IMR-90 (cell line): ENCODE measurements at regions not wholly inside any gene's neighbourhood (a gene's known extent, or its start where the extent isn't known, plus 50 kb on each side); places are given as distances from the start of the nearest gene placed in this dataset.

Experiments used
- ATAC-seq: fragments of 200-7000 bp; cut with Tn5 transposase; 2 replicates; pipeline ENCODE4 v1.9.1; 2020; ENCODE audit warnings: low read depth, mild to moderate bottlenecking, moderate library complexity
- BruUV-seq: library from RNA; stranded (reverse); fragments of 400-500 nt; replicated peaks from 2 replicates; lab custom pipeline; 2021; lab: Mats Ljungman, UMichigan
- CTCF ChIA-PET: fragments of 300-600 bp; formaldehyde crosslinking; extraction: SDS; loops from one replicate; lab custom pipeline; 2021; ENCODE audit warnings: antibody characterized with exemption; lab: Yijun Ruan, JAX
- POLR2A ChIA-PET: fragments of 300-600 bp; sonication (Branson Sonifier 250); formaldehyde crosslinking; loops from one replicate; lab custom pipeline; 2022; ENCODE audit warnings: antibody characterized with exemption; ENCODE audit not compliant: unreplicated experiment; lab: Charles Lee
- DNase-seq: peaks from one replicate; pipeline ENCODE4 v3.0.0; 2013
- H2AFZ ChIP-seq: replicated peaks from 2 replicates; pipeline ENCODE3; 2013; ENCODE audit warnings: low read length, mild to moderate bottlenecking; ENCODE audit not compliant: poor library complexity
- H2AK5ac ChIP-seq: 2 replicates; pipeline ENCODE4 v1.6.1; 2013; ENCODE audit warnings: low read depth, low read length, inconsistent platforms
- H2AK9ac ChIP-seq: replicated peaks from 2 replicates; pipeline ENCODE3; 2013; ENCODE audit warnings: mild to moderate bottlenecking, low read depth, low read length, moderate library complexity; ENCODE audit not compliant: poor library complexity
- H2BK120ac ChIP-seq: 2 replicates; pipeline ENCODE4 v1.6.1; 2013; ENCODE audit warnings: low read depth, low read length, inconsistent platforms
- H2BK15ac ChIP-seq: 3 replicates; pipeline ENCODE4 v1.6.1; 2013; ENCODE audit warnings: low read depth, low read length, inconsistent platforms
- H2BK20ac ChIP-seq: 2 replicates; pipeline ENCODE4 v1.6.1; 2013; ENCODE audit warnings: low read depth, mild to moderate bottlenecking, inconsistent platforms, low read length, moderate library complexity
- H2BK5ac ChIP-seq: 2 replicates; pipeline ENCODE4 v1.6.1; 2013; ENCODE audit warnings: mild to moderate bottlenecking, low read depth, low read length, inconsistent platforms; ENCODE audit not compliant: poor library complexity, severe bottlenecking
- H3K14ac ChIP-seq: replicated peaks from 2 replicates; pipeline ENCODE4 v1.6.1; 2013; ENCODE audit warnings: low read depth, low read length, inconsistent platforms
- H3K18ac ChIP-seq: 2 replicates; pipeline ENCODE4 v1.6.1; 2013; ENCODE audit warnings: low read depth, low read length, control low read depth
- H3K23ac ChIP-seq: 2 replicates; pipeline ENCODE4 v1.6.1; 2013; ENCODE audit warnings: low read depth, low read length, inconsistent platforms
- H3K27ac ChIP-seq: 2 replicates; pipeline ENCODE4 v1.5.1; 2013; ENCODE audit warnings: mild to moderate bottlenecking, control low read depth, low read length; ENCODE audit not compliant: insufficient read depth
- H3K27me3 ChIP-seq: 2 replicates; pipeline ENCODE4 v1.6.1; 2013; ENCODE audit warnings: low read length; ENCODE audit not compliant: control insufficient read depth, insufficient read depth
- H3K36me3 ChIP-seq: 2 replicates; pipeline ENCODE4 v1.6.1; 2013; ENCODE audit warnings: low read length, mixed read lengths; ENCODE audit not compliant: control insufficient read depth, insufficient read depth
- H3K4ac ChIP-seq: 2 replicates; pipeline ENCODE4 v1.6.1; 2013; ENCODE audit warnings: low read depth, low read length, inconsistent platforms
- H3K4me1 ChIP-seq: 2 replicates; pipeline ENCODE4 v1.6.1; 2013; ENCODE audit warnings: low read length, mixed read lengths; ENCODE audit not compliant: control insufficient read depth, insufficient read depth
- H3K4me2 ChIP-seq: 2 replicates; pipeline ENCODE4 v1.6.1; 2013; ENCODE audit warnings: low read depth, mild to moderate bottlenecking, control low read depth, low read length, moderate library complexity
- H3K4me3 ChIP-seq: 2 replicates; pipeline ENCODE4 v1.5.1; 2013; ENCODE audit warnings: low read depth, mild to moderate bottlenecking, control low read depth, low read length, moderate library complexity; ENCODE audit not compliant: insufficient read depth
- H3K56ac ChIP-seq: 2 replicates; pipeline ENCODE4 v1.6.1; 2013; ENCODE audit warnings: low read length, inconsistent platforms; ENCODE audit not compliant: insufficient read depth; ENCODE audit errors: extremely low read depth
- H3K79me1 ChIP-seq, 2 experiments: 2 replicates each; pipeline ENCODE4 v1.6.1; 2013; ENCODE audit warnings: low read length in 2 of 2, inconsistent platforms in 1 of 2, low read depth in 1 of 2
- H3K9ac ChIP-seq: 2 replicates; pipeline ENCODE4 v1.6.1; 2013; ENCODE audit warnings: low read depth, low read length, control low read depth
- H3K9me1 ChIP-seq: 2 replicates; pipeline ENCODE4 v1.6.1; 2013; ENCODE audit warnings: low read length, inconsistent platforms; ENCODE audit not compliant: insufficient read depth
- H3K9me3 ChIP-seq: 2 replicates; pipeline ENCODE4 v1.6.1; 2013; ENCODE audit warnings: low read length; ENCODE audit not compliant: control insufficient read depth, insufficient read depth
- H4K20me1 ChIP-seq: 2 replicates; pipeline ENCODE4 v1.6.1; 2013; ENCODE audit warnings: low read length, inconsistent platforms; ENCODE audit not compliant: insufficient read depth
- H4K5ac ChIP-seq: 2 replicates; pipeline ENCODE4 v1.6.1; 2013; ENCODE audit warnings: mild to moderate bottlenecking, low read depth, low read length, control low read depth
- H4K8ac ChIP-seq, 2 experiments: 2 replicates each; pipeline ENCODE4 v1.6.1; 2013; ENCODE audit warnings: low read depth in 2 of 2, low read length in 2 of 2, control low read depth in 1 of 2, inconsistent platforms in 1 of 2
- H4K91ac ChIP-seq: 2 replicates; pipeline ENCODE4 v1.6.1; 2013; ENCODE audit warnings: low read depth, low read length, inconsistent platforms; ENCODE audit not compliant: insufficient read depth
- BHLHE40 ChIP-seq: fragments of 150-350 bp; IDR thresholded peaks from 2 replicates; pipeline ENCODE4 v1.6.1; 2016; ENCODE audit warnings: mild to moderate bottlenecking, low read depth, low read length
- CEBPB ChIP-seq: IDR thresholded peaks from 2 replicates; pipeline ENCODE4 v1.6.1; 2012; ENCODE audit warnings: low read depth, low read length, improper control_type of control experiment
- CHD1 ChIP-seq: IDR thresholded peaks from 2 replicates; pipeline ENCODE4 v1.6.1; 2012; ENCODE audit warnings: low read depth, low read length, improper control_type of control experiment
- MAFK ChIP-seq: IDR thresholded peaks from 2 replicates; pipeline ENCODE4 v1.6.1; 2012; ENCODE audit warnings: low read depth, low read length, improper control_type of control experiment
- MAZ ChIP-seq: IDR thresholded peaks from 2 replicates; pipeline ENCODE4 v1.6.1; 2012; ENCODE audit warnings: low read depth, mild to moderate bottlenecking, low read length, improper control_type of control experiment, moderate library complexity, borderline replicate concordance
- NFE2L2 ChIP-seq: fragments of 150-350 bp; IDR thresholded peaks from 2 replicates; pipeline ENCODE4 v1.6.1; 2016; ENCODE audit warnings: low read depth, mild to moderate bottlenecking, low read length
- POLR2A ChIP-seq: IDR thresholded peaks from 2 replicates; pipeline ENCODE4 v1.6.1; 2012; ENCODE audit warnings: mild to moderate bottlenecking, low read depth, low read length
- RAD21 ChIP-seq: IDR thresholded peaks from 2 replicates; pipeline ENCODE4 v1.6.1; 2012; ENCODE audit warnings: low read length, improper control_type of control experiment
- RCOR1 ChIP-seq: IDR thresholded peaks from 2 replicates; pipeline ENCODE4 v1.6.1; 2012; ENCODE audit warnings: mild to moderate bottlenecking, low read length, improper control_type of control experiment; ENCODE audit not compliant: insufficient replicate concordance
- RFX5 ChIP-seq: IDR thresholded peaks from 2 replicates; pipeline ENCODE4 v1.8.0; 2012; ENCODE audit warnings: low read depth, mild to moderate bottlenecking, low read length, moderate library complexity
- SMC3 ChIP-seq: fragments of 150-350 bp; IDR thresholded peaks from 2 replicates; pipeline ENCODE4 v1.6.1; 2016; ENCODE audit warnings: low read depth, mild to moderate bottlenecking, antibody characterized with exemption, low read length, moderate library complexity
- USF2 ChIP-seq: fragments of 150-350 bp; IDR thresholded peaks from 2 replicates; pipeline ENCODE4 v1.6.1; 2017; ENCODE audit warnings: mild to moderate bottlenecking, antibody characterized with exemption, low read length, low read depth
- WGBS, 2 experiments: methylation state at CpG; one replicate each; pipeline versions ENCODE4 v1.1.5 to v1.1.7; 2013; ENCODE audit warnings: missing lambda C conversion rate in 2 of 2; ENCODE audit not compliant: insufficient read length in 1 of 2; ENCODE audit errors: extremely low coverage in 2 of 2; 5-methylcytosine and 5-hydroxymethylcytosine counted together
- dilution Hi-C: fragments of 300-500 bp; cut with HindIII; formaldehyde crosslinking; loops from one replicate; pipeline ENCODE4 v1.14.3; 2018; ENCODE audit warnings: low sequenced_read_pairs; ENCODE audit not compliant: unreplicated experiment
- in situ Hi-C: fragments of 300-500 bp; cut with MboI; formaldehyde crosslinking; loops from 3 replicates; pipeline ENCODE4 v1.14.3; 2019; ENCODE audit warnings: low sequenced_read_pairs, inconsistent platforms, mixed read lengths
- intact Hi-C: fragments of 100-400 bp; cut with micrococcal nuclease; formaldehyde crosslinking; loops from 2 replicates; pipeline ENCODE4 v1.10.0; 2022
- TF ChIP-seq, protein P1 (sequence below): fragments of 150-350 bp; IDR thresholded peaks from 2 replicates; pipeline ENCODE4 v1.6.1; 2016; ENCODE audit warnings: low read depth, mild to moderate bottlenecking, low read length, moderate library complexity, borderline replicate concordance

DNA sequence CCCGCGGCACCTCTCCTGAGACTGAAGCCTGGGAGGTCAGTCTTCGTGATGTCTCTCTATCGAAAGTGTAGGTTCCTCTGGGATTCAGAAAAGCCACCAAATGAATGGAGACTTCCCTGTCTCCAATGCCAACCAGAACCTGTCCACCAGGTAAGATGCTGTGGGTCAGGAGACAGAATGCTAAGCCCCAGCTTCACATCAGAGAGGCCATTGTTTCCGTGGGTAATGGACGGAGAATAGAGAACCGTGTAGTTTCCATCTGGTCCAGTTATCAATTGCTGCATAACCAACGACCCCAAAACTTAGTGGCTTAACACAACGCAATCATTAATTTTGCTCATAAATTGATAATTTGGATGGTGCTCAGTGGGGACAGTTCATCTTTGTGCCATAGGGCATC, 93.5 kb downstream of the DDX1 start (continued):
- TF ChIP-seq, protein P1, sequence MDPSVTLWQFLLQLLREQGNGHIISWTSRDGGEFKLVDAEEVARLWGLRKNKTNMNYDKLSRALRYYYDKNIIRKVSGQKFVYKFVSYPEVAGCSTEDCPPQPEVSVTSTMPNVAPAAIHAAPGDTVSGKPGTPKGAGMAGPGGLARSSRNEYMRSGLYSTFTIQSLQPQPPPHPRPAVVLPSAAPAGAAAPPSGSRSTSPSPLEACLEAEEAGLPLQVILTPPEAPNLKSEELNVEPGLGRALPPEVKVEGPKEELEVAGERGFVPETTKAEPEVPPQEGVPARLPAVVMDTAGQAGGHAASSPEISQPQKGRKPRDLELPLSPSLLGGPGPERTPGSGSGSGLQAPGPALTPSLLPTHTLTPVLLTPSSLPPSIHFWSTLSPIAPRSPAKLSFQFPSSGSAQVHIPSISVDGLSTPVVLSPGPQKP: no peak
- no peak for TF ChIP-seq MAZ

- in situ Hi-C loops: no loop called here
- ChIA-PET CTCF (no interaction called here), POLR2A (no interaction called here)
- Histone ChIP-seq H3K4ac (no peak overlapping the region), H4K20me1 (no peaks in the 10 kb centered on the region), H3K14ac (no peak overlapping the region), H3K56ac (no peak overlapping the region), H3K4me1 (no peaks in the 10 kb centered on the region), H3K36me3 (no peaks in the 10 kb centered on the region), H3K27me3 (no peaks in the 10 kb centered on the region), H2AK9ac (no peak overlapping the region), H4K91ac (no peak overlapping the region), H3K9me3 (peaks cover 17% of the 10 kb centered on the region; the same call in 1 of the 2 replicates), H3K4me3 (no peak overlapping the region), H2BK15ac (no peak overlapping the region), H3K4me2 (no peak overlapping the region), H3K79me1 (no peaks in the 10 kb centered on the region), H2BK20ac (no peak overlapping the region), H3K18ac (no peak overlapping the region), H2BK120ac (no peak overlapping the region), H2BK5ac (no peak overlapping the region), H3K27ac (no peak overlapping the region), H2AFZ (no peak overlapping the region), H4K5ac (no peak overlapping the region), H3K23ac (no peak overlapping the region), H3K9ac (no peak overlapping the region), H2AK5ac (no peak overlapping the region), H4K8ac (no peak overlapping the region), H3K9me1 (no peaks in the 10 kb centered on the region)
- no peak for ATAC-seq
- dilution Hi-C loops: no loop called here
- intact Hi-C loops: no loop called here
- no peak for DNase-seq
- 60% methylated on average over 1 of the region's 2 CpGs; no CpG with 5 or more reads in 1 of the 2 experiments for WGBS, 2 experiments
- BruUV-seq: no TSS peak
- no peak for TF ChIP-seq NFE2L2
- no peak for TF ChIP-seq USF2
- no peak for TF ChIP-seq MAZ
- TF ChIP-seq, protein P1: no peak
- TF ChIP-seq CEBPB: no peak
- no peak for TF ChIP-seq BHLHE40
- TF ChIP-seq RCOR1: no peak
- TF ChIP-seq RFX5: no peak
- TF ChIP-seq POLR2A: no peak
- TF ChIP-seq CHD1: no peak
- no peak for TF ChIP-seq SMC3
- TF ChIP-seq RAD21: no peak
- no peak for TF ChIP-seq MAFK
Measured at GRCh38 chr2:15686643-15687042, 95.0 kb downstream of the DDX1 start.
